GM19395 (cell line): ENCODE measurements at regions not wholly inside any gene's neighbourhood (a gene's known extent, or its start where the extent isn't known, plus 50 kb on each side); places are given as distances from the start of the nearest gene placed in this dataset.
"Not testable (repeated sequence)": the region's sequence is repeated elsewhere in the genome, so short reads cannot be mapped to it uniquely, and the experiment has no call there.

ENCODE experiments used
- ATAC-seq: cut with Tn5 transposase; IDR thresholded peaks from one replicate; pipeline ENCODE4 v1.9.1; 2021; ENCODE audit warnings: mild to moderate bottlenecking, moderate library complexity; ENCODE audit not compliant: unreplicated experiment

- no peak for ATAC-seq
These were observed 105.3 kb upstream of the C2CD4B start for GRCh38 chr15:62270216-62270921.

GRCh38 chr15:62272290-62272689, 107.2 kb upstream of the C2CD4B start:
- no peak for ATAC-seq

DNA sequence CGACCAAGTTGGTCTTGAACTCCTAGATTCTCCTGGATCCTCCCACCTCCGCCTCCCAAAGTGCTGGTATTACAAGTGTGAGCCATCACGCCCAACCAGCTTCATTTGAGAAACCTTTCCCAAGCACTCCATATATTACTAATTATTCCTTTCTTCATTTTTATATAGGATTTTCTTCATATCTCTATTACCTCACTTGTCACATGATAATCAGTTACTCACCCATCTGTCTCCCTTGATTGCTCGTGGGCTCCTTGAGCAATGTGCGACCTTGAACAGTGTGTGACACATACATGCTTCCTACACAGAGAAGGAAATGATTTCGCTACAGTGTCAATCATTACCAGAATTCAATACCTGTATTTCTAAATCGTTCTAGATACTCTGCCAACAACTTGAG, 110.7 kb upstream of the C2CD4B start:
- ATAC-seq = no peak

GRCh38 chr15:62277816-62278394, 112.8 kb upstream of the C2CD4B start:
- no peak for ATAC-seq

- no peak for ATAC-seq
These were observed 113.4 kb upstream of the C2CD4B start for GRCh38 chr15:62278534-62278933.

DNA sequence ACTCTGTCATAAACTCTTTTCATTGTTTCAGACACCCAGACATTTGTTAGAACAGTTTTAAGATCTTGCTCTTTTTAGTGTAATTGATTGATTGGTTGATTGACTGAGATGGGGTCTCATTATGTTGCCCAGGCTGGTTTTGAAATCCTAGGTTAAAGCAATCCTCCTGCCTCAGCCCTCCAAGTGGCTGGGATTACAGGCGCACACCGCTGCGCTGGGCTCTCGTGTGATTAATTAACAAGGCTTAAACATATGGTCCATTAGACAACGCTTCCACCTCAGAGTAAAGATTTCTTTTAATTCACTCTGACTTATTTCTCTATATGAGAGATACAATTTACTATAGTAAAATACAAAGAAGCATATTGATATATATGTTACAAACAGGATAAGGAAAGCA, 114.0 kb upstream of the C2CD4B start:
- no peak for ATAC-seq

DNA sequence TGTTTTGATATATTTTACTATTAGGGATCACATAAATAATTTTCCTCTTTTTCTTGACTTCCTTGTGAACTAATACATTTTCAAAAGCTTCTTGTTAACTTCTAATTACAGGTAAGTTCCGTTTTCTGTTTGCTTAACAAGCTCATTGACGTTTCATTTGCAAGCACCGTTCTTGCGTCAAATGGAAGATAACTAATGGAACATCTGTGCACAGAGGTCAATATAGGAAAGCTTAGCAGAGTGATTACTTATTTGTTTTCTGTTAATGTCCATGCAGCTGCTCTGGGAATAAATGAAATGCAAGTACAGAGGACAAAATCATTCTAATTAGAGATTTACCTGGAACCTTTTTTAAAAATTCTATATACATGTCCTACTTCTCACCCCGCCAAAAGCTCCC, 115.5 kb upstream of the C2CD4B start:
- ATAC-seq = no peak

DNA sequence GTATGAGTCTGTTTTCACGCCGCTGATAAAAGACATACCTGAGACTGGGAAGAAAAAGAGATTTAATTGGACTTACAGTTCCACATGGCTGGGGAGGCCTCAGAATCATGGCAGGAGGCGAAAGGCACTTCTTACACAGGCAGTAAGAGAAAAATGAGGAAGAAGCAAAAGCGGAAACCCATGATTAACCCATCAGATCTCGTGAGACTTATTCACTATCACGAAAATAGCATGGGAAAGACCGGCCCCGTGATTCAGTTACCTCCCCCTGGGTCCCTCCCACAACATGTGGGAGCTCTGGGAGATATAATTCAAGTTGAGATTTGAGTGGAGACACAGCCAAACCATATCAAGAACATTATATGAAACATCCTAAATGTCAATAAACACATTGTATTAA, 116.7 kb upstream of the C2CD4B start:
- not testable (repeated sequence) for ATAC-seq

GRCh38 chr15:62287066-62287857, 122.2 kb upstream of the C2CD4B start:
- no peak for ATAC-seq

GRCh38 chr15:62288361-62289017, 123.4 kb upstream of the C2CD4B start:
- no peak for ATAC-seq

DNA sequence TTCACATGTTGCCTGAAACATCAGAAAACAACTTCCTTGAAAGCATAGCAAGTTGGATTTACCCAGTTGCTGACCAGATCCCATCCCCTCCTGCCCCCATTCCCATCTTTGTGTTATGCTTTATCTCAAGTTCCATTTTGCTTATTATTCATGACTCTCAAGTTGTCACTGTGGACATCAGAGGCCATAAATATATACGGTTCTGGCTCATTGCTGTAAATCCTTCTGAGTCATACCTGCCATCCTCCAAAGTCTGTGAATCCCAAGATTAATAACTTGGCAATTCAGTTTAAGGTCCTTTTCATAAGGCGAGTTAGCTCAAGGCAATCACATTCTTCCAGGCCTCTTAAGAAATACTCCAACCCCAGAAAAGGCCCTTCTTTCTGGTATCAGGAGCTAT, 126.2 kb upstream of the C2CD4B start:
- ATAC-seq = no peak

GRCh38 chr15:62296756-62297507, 131.8 kb upstream of the C2CD4B start:
- ATAC-seq = no peak

- ATAC-seq = no peak
These were observed 132.4 kb upstream of the C2CD4B start for GRCh38 chr15:62297522-62297921.

DNA sequence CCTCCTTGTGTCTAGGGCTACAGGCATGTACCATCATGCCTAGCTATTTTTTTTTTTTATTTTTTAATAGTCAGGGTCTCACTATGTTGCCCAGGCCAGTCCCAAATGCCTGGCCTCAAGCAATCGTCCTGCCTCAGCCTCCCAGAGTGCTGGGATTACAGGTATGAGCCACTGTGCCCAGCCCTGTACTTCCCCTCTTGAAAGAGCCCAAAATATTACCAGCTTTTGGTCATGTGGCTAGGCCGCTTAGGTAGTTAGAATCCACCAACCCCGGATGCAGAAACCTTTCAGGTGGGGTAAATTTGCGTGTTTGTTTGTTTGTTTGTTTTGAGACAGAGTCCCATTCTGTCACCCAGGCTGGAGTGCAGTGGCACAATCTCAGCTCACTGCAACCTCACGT, 132.8 kb upstream of the C2CD4B start:
- no peak for ATAC-seq

- no peak for ATAC-seq
These were observed 133.7 kb upstream of the C2CD4B start for GRCh38 chr15:62298811-62299210.

- no peak for ATAC-seq
These were observed 134.5 kb upstream of the C2CD4B start for GRCh38 chr15:62299541-62299940.

GRCh38 chr15:62301993-62302675, 137.0 kb upstream of the C2CD4B start:
- ATAC-seq = no peak

DNA sequence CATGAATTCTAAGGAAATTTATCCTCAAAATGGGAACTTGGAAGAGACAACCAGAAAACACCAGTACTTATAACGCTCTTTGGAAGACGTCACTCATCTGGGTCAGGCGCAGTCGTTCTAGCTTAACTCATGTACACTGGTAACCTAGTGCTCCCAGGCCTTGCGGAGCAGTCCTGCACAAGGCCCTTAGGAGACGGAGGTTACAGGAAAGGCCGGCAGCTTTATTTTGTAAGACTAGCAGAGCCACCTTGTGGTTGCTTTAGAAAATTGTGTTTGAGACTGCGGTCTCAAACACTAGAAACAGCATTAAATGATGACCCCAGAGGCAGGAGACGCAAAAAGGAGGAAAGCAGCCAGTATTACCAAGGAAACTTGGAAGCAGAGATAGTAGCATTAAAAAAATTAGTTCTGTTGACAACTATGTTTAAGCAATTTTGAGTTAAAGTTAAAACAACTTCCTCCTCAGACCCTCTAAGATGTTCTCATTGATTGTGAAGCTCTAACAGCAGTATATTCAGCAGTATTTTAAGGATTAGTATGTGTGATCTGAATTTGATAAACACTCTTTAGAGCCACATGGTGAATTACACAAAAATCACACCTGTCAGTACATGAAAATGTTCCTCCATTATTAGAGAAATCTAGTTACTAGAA, 141.9 kb upstream of the C2CD4B start:
- ATAC-seq = no peak

GRCh38 chr15:62307551-62307950, 142.5 kb upstream of the C2CD4B start:
- ATAC-seq = no peak
